Right lobe of liver (tissue), 4 donors: ENCODE measurements at regions not wholly inside any gene's neighbourhood (a gene's known extent, or its start where the extent isn't known, plus 50 kb on each side); places are given as distances from the start of the nearest gene placed in this dataset.

ENCODE experiments used
- CTCF ChIP-seq, 4 donors: fragments of 200-600 bp in 3 of 4; fragments of 450-650 bp in 1 of 4; IDR thresholded peaks; one replicate each; pipeline versions ENCODE4 v1.5.1 to v1.8.0; 2016 to 2022; ENCODE audit warnings: antibody characterized with exemption in 4 of 4, mild to moderate bottlenecking in 2 of 4
- POLR2A ChIP-seq: fragments of 450-650 bp; IDR thresholded peaks from one replicate; pipeline ENCODE4 v1.6.1; 2017; ENCODE audit warnings: antibody characterized with exemption, mild to moderate bottlenecking
- donor health status: DM: no; HTN: no; CAD: no.
- donor health status: DM: no; HTN: no; CAD: no.
- donor health status: DM: no; HTN: yes; CAD: no.

GRCh38 chr2:122478117-122478516 is 722.7 kb downstream of the TSN start:
- TF ChIP-seq POLR2A (no peak), CTCF (IDR thresholded peaks at IDR 0.05) (no peak)
